Uterus (tissue), 2 donors: ENCODE measurements at regions not wholly inside any gene's neighbourhood (a gene's known extent, or its start where the extent isn't known, plus 50 kb on each side); places are given as distances from the start of the nearest gene placed in this dataset.

ENCODE experiments used
- CTCF ChIP-seq, 4 experiments: fragments of 200-600 bp in 2 of 4; fragments of 450-650 bp in 2 of 4; sonication (generic) in 2 of 4; IDR thresholded peaks; one replicate each; pipeline ENCODE4 v1.5.1; 2016 to 2019; ENCODE audit warnings: antibody characterized with exemption in 4 of 4, mild to moderate bottlenecking in 2 of 4, moderate library complexity in 1 of 4
- POLR2A ChIP-seq, 2 donors: fragments of 450-650 bp; IDR thresholded peaks; one replicate each; pipeline ENCODE4 v1.6.1; 2016; ENCODE audit warnings: antibody characterized with exemption in 2 of 2, mild to moderate bottlenecking in 1 of 2, moderate library complexity in 1 of 2

GRCh38 chr7:25989140-25989705 is 162.8 kb upstream of the NFE2L3 start:
- TF ChIP-seq CTCF (IDR thresholded peaks at IDR 0.05) (no peak), POLR2A (IDR thresholded peaks at IDR 0.05) (no peak)
